ENCODE measurements at regions not wholly inside any gene's neighbourhood (a gene's known extent, or its start where the extent isn't known, plus 50 kb on each side); places are given as distances from the start of the nearest gene placed in this dataset.
A peak's percentile ranks its signal among the peaks of the same experiment; 100 is the strongest.
"Not testable (repeated sequence)": the region's sequence is repeated elsewhere in the genome, so short reads cannot be mapped to it uniquely, and the experiment has no call there.

DNA sequence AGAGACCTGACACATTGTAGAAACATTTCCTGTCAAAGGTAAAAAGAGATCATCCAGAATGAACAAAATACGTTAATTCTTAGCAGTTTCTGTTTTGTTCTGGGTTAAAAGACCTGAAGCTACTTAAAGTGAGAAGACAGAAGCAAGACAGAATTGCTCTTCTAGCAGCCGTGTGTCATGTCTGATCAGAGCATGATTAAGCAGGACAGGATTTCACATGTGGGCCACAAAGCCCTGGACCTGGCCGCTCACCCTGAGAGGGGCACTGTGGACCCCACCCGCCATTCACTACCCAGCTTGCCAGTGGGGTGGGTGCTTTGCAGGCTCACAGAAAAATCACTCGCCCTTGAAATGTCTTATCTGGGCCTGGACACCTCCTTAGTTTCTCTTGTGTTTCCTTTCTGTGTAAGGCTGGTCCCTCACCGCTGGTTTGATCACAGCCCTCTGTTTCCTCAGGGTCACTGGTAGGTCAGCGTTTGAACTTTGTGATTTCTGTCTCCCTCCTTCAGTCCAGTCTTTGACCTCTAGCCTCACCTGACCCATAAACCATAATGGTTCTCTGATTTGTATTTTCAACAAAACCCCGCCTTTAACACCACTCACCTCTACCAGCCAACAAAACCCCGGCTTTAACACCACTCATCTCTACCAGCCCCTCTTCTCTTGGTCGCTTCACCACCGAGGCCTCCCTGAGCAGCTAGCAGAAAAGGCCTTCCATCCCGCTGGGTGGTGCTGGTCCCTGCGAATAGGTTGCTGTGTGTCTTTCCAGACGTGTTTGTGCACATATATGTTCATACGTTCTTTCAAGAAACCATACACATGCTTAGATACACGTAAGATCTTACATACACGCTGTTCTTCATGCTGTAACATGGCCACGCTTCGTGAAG, 185.0 kb downstream of the OR4M2 start:
- Histone ChIP-seq H3K27me3 (no peaks in the 10 kb centered on the region), H3K9me3 (no peaks in the 10 kb centered on the region), H3K4me1 (peaks cover 0 to 7% of the 10 kb centered on the region in 2 donors), H3K4me3 (no peak overlapping the region), H3K27ac (no peak overlapping the region), H3K36me3 (no peaks in the 10 kb centered on the region)
- ATAC-seq: no peak
- intact Hi-C loops (cut with DNase I): no loop called here
- TF ChIP-seq, protein P1, sequence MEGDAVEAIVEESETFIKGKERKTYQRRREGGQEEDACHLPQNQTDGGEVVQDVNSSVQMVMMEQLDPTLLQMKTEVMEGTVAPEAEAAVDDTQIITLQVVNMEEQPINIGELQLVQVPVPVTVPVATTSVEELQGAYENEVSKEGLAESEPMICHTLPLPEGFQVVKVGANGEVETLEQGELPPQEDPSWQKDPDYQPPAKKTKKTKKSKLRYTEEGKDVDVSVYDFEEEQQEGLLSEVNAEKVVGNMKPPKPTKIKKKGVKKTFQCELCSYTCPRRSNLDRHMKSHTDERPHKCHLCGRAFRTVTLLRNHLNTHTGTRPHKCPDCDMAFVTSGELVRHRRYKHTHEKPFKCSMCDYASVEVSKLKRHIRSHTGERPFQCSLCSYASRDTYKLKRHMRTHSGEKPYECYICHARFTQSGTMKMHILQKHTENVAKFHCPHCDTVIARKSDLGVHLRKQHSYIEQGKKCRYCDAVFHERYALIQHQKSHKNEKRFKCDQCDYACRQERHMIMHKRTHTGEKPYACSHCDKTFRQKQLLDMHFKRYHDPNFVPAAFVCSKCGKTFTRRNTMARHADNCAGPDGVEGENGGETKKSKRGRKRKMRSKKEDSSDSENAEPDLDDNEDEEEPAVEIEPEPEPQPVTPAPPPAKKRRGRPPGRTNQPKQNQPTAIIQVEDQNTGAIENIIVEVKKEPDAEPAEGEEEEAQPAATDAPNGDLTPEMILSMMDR (IDR thresholded peaks at IDR 0.05): no peak
- no peak for DNase-seq

DNA sequence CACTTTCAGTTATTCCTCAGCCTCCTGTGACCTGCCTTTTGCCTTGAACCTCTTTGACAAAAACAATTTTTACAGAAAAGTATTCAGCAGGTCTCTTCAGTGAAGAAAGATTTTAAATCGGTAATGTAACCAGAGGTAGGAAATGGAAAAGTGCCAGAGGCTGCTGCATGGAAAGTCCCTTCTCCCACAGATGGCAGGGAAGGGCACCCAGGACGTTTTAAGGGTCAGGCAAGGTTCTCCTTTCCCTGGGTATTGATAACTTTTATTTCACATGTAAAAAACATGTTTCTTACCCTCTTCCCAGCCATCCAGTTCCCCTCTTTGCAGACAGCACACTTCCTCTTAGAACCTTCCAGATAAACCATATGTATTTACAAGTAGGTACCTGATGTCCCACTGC, 185.6 kb downstream of the OR4M2 start:
- intact Hi-C loops (cut with DNase I): no loop called here
- no peaks in the 10 kb centered on the region for H3K27me3 ChIP-seq
- TF ChIP-seq, protein P1 (IDR thresholded peaks at IDR 0.05): no peak
- DNase-seq (no peak), ATAC-seq (no peak)
- no peak overlapping the region for H3K4me3 ChIP-seq
- peaks cover 0 to 7% of the 10 kb centered on the region in 2 donors for H3K4me1 ChIP-seq
- no peaks in the 10 kb centered on the region for H3K9me3 ChIP-seq
- H3K27ac ChIP-seq: no peak overlapping the region
- H3K36me3 ChIP-seq: no peaks in the 10 kb centered on the region

DNA sequence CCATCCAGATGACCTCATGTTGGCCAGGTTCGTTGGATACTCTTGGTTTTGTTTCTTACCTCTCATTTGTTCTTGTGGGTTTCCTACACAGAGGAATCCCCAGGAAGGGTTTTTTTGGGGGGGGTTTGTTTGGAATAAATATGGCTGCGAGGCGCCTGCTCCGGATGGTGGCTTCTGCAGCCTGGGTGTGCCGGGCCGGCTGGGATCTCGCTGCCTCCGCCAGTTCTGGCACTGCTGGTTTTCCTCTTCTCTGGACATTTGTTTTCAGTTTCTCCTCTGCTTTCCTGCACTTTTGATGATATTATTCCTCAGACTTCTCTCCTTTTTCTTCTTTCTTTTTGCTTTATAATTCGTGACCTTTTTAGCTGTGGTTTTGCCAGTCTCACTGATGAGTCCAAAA, 187.4 kb downstream of the OR4M2 start:
- H3K27me3 ChIP-seq: no peaks in the 10 kb centered on the region
- intact Hi-C loops (cut with DNase I): no loop called here
- no peak overlapping the region for H3K27ac ChIP-seq
- ATAC-seq (no peak), DNase-seq (no peak)
- TF ChIP-seq, protein P1 (IDR thresholded peaks at IDR 0.05): no peak
- peaks cover 0 to 3% of the 10 kb centered on the region in 2 donors for H3K4me1 ChIP-seq
- H3K36me3 ChIP-seq: no peaks in the 10 kb centered on the region
- H3K4me3 ChIP-seq: no peak overlapping the region
- no peaks in the 10 kb centered on the region for H3K9me3 ChIP-seq

DNA sequence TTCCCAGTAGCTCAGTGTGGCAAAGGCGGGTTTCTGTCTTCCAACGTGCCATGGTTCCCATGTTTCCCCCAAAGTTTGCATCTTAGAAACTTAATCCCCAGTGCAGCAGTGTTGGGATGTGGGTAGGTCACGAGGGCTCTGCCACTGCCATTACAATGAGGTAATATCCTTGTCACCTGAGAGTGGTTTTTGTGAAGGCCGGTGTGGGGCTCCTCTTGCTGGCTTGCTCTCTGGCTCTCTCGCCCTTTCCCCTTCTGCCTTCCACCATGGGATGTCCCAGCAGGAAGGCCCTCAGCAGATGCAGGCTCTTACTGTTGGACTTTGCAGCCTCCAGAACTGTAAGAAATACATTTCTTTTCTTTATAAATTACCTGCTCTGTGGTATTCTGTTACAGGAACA, 187.9 kb downstream of the OR4M2 start:
- H3K4me3 ChIP-seq; ATAC-seq; H3K9me3 ChIP-seq; H3K4me1 ChIP-seq; H3K27ac ChIP-seq; H3K27me3 ChIP-seq; DNase-seq; intact Hi-C loops (cut with DNase I); H3K36me3 ChIP-seq: not testable (repeated sequence)

DNA sequence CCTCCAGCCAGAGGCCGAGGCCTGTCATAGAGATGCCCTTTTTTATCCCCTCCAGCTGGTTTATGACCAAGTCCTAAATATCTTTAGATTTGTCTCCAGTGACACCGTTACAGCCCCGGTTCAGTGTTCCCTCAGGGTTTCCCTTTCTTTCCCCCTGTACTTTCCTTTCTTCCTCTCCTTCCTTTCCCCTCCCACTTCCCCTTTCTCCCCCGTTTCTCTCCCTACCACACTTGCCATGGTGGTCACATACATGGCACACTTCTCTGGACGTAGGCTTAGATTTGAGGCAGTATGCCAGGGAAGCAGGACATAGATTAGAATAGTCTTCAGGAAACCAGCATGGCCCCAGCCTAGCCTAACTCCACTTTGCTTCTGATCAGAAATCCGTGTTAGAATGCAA, 188.3 kb downstream of the OR4M2 start:
- H3K4me1 ChIP-seq; ATAC-seq; intact Hi-C loops (cut with DNase I); H3K36me3 ChIP-seq; H3K27me3 ChIP-seq; H3K27ac ChIP-seq; H3K4me3 ChIP-seq; DNase-seq; H3K9me3 ChIP-seq: not testable (repeated sequence)

DNA sequence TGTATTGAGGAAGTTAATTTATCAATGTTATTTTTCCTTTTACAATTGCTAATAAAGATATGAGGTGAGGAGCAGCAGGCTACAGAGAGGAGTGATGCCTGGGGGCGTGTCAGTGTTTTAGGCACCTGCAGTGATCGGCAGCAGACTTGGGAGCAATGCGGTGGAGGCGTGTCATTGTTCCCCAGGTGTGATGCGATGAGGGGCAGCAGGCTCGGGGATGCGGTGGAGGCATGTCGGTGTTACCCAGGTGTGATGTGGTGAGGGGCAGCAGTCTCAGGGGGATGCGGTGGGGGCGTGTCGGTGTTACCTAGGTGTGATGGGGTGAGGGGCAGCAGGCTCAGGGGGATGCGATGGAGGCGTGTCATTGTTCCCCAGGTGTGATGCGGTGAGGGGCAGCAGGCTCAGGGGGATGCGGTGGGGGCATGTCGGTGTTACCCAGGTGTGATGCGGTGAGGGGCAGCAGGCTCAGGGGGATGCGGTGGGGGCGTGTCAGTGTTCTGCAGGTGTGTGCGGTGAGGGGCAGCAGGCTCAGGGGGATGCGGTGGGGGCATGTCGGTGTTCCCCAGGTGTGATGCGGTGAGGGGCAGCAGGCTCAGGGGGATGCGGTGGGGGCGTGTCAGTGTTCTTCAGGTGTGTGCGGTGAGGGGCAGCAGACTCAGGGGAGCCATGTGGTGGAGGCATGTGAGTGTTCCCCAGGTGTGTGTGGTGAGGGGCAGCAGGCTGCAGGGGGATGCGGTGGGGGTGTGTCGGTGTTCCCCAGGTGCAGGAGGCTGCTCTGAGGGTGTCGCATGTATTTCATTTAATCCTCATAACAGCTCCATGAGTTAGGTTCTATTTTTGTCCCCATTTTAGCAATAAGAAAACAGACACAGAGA, 186.2 kb upstream of the GOLGA6L22 start:
- ATAC-seq; H3K27me3 ChIP-seq; H3K4me1 ChIP-seq; H3K9me3 ChIP-seq; H3K4me3 ChIP-seq; intact Hi-C loops (cut with DNase I); H3K27ac ChIP-seq; H3K36me3 ChIP-seq: not testable (repeated sequence)
- DNase-seq: peak in 1 of 4 donors; percentile 81

DNA sequence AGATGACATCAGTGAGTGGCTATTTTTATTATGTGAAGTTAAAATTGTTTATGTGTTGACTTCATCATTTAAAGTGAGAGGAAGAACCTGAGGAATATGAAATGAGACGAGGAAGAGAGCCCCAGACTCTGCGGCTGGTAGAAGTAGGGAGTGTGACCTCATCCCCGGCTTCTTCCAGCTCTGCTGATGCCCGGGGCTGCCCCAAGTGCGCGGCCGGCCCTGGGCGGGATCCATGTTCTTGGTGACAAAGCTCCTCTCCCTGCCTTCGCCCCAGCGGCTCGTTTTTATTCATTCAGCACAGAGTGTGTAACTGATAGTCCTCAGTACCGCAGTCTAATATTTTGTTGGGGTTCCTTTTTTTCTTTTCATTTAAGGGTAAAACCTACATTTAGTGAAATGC, 185.5 kb upstream of the GOLGA6L22 start:
- H3K9me3 ChIP-seq; H3K4me3 ChIP-seq; H3K27me3 ChIP-seq; H3K4me1 ChIP-seq; ATAC-seq; H3K27ac ChIP-seq; H3K36me3 ChIP-seq; intact Hi-C loops (cut with DNase I): not testable (repeated sequence)
- peak in 1 of 4 donors; percentile 83 for DNase-seq

DNA sequence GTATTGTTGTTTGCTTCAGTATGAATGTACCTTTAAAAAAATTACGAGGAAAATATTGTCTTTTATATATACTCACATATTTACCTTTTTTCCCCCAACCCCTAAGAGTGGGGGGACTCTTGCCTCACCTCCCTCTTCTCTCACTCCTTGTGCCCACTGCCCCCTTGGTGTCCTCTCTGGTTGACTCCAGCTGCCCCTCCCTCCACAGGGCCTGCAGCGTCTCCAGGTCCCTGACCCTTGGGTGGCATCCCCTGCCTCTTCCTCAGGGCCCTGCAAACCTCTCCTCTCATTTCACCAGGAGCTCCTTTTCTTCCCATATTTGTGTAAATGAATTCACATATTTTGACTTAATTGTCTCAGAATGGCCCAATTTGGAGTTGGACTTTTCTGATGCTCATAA, 184.3 kb upstream of the GOLGA6L22 start:
- H3K36me3 ChIP-seq; H3K27ac ChIP-seq; DNase-seq; H3K9me3 ChIP-seq; H3K4me1 ChIP-seq; H3K27me3 ChIP-seq; H3K4me3 ChIP-seq; intact Hi-C loops (cut with DNase I); ATAC-seq: not testable (repeated sequence)

DNA sequence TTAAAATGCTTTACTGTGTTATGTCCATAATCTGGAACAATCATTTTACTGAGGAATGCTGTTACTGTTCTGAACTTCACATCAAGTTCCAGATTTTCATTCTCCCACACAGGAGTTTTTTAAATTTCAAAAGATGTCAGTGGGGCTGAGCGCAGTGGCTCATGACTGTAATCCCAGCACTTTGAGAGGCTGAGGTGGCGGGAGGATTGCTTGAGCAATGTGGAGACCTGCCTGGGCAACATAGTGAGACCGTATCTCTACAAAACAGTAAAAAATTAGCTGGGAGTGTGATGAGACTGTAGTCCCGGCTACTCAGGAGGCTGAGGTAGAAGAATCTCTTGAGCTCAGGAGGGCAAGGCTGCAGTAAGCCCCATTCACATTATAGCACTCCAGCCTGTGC, 177.9 kb upstream of the GOLGA6L22 start:
- H3K27me3 ChIP-seq; H3K4me1 ChIP-seq; ATAC-seq; DNase-seq; intact Hi-C loops (cut with DNase I); H3K4me3 ChIP-seq; H3K9me3 ChIP-seq; H3K27ac ChIP-seq; H3K36me3 ChIP-seq: not testable (repeated sequence)

Measured in left lung (tissue), 4 donors.